GM21390 (cell line): ENCODE measurements at regions not wholly inside any gene's neighbourhood (a gene's known extent, or its start where the extent isn't known, plus 50 kb on each side); places are given as distances from the start of the nearest gene placed in this dataset.

Experiments used
- ATAC-seq: cut with Tn5 transposase; IDR thresholded peaks from one replicate; pipeline ENCODE4 v1.9.1; 2021; ENCODE audit not compliant: unreplicated experiment

DNA sequence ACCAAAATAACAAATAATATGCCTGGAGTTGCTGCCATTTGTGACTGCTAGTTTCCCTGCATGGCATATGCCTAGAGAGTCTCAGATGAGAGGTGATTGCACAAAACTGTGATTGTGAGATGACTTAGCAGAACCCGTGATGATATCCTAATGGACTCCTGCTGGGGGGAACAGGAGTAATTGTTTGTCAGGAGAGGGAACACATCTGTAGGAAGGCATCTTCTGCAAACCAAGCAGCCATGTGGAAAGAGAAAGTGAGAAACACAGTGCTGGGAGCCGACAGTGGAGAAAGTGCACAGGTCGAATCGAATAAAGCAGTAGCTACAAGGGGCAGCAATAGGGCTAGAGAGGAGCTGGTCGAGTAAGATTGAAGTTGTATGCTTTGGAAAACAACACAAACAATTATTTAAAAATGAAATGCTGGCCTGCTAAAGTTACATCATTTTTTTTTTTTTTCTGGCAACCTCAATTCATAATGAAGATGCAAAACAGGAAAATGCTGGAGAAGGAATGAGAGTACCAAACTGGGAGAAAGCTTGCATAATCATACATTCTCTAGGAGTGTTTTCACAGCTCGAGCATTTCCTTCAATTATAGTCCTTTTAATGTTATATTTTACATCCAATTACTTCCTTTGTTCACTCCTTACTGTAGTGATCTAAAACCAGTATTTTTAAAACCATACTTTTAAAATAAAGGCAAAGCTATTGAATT, 494.2 kb upstream of the AGTR1 start:
- ATAC-seq = no peak

DNA sequence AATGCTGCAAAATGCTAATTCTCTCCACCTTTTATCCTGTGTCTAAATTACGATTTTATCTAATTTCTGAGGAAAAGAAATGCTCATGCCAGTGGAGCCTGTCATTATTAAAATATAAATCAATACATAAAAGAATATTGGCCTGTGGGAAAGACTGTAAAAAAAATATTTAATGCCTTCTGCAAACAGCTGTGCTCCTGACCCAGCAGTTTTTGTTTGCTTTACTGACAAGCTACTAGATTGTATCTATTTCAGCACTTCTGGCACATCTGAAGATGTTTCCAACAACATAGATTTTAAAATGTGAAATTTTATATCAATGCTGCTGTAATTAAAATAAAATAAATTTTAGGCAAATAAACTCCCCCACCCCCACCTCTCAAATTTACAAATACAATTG, 493.6 kb upstream of the AGTR1 start:
- no peak for ATAC-seq

DNA sequence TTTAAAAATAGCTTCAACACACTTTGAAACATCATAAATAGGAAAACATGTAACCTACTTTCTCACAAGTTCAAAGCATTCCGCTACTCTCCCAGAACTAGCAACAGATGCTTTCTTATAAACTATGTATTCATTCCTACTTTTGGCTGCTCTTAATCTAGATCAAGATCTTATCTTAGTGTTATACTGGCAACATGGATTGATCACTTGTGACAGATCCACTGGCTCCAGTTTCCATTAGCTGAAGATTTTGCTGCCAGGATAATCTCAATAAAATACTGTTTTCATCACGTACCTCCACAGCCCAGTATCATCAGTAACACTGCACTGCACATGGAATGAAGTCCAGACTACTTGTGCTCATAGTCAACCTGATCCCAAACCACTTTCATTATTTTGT, 491.7 kb upstream of the AGTR1 start:
- ATAC-seq = no peak

DNA sequence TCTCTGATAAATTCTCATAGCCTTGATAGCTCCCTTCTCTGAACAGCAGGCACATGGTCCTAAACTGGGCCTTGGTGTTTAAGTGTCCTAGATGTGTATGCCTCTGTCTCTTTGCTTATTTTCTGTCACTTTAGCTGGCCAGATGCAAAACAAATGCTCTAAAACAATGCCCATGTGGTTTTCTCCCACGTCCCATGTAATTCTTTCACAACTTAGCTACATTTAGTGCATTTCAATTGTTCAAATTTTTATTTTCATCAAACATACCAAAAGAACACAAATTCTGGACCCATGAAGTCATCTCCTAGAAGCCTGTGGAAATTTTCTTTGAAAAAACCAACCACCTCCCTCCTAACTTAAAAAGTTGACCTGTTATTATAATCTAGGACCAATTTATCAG, 491.3 kb upstream of the AGTR1 start:
- no peak for ATAC-seq

DNA sequence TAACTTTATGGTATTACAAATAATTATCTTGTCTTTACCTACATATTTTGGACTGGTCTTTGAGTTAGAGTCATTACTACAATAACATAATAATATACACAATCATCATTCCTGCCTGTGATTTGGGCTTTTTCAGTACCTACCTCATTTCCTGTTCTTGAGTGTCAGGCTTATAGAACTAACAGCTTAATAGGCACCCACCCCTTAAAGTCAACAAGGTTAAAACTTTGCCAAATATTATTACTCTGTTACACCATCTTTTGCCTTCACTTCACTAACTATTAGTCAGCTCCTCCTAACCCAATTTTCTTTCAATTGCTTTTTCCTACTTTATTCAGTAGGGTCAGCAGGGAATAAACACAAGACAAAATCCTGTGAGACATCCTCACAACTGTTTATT, 488.7 kb upstream of the AGTR1 start:
- no peak for ATAC-seq

DNA sequence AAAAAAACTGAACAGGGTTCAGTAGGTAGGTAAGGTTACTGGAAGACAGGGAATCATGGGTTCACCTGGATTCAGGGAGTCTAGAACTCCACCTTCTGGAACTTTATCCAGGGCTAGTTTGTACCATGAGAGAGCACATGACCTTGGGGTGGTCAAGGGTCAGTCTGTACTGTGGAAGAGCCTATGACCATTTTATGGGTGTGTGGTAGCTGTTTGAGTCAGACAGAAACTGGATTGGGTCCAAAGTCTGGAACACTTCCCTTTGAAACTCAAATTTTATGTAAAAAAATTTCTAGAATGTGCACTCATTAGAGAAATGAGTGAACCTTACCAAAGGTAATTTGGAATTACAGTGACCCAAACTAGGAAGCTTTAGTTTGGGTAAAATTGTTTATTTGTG, 486.0 kb upstream of the AGTR1 start:
- no peak for ATAC-seq

DNA sequence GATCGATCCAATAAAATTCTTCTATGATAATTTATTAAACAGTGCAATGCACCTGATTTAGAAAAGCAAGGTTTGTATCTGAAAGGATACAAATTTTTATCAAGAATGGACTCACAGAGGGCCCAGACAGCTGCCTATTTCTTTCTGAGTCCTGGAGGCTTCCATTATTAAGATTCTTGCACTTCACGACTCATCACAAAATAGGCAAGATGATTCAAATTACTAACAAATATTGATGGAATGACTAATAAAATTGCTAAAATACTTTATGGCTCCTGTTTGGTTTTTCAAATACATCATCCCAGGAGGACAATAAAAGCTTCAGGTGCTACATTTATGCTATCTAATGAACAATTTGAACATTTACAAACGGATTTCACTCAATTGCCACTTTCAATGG, 483.0 kb upstream of the AGTR1 start:
- no peak for ATAC-seq

DNA sequence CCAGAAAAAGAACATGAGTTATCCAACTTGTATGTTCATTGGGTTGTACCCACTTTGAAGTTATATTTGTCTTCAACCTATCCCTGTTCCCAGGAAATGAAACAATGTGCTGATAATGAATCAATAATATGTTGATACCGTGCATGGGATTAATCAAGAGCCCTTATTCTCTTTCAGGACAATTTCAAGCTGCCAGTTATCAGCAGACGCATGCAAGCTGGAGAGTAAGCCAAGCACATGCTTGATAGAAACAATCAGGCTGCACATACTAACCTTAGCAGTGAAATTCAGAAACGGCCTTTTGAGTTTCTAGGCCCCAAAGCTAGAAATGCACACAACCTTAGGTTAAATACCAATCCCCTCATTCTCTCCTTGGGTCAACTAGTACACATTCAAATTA, 480.4 kb upstream of the AGTR1 start:
- no peak for ATAC-seq

DNA sequence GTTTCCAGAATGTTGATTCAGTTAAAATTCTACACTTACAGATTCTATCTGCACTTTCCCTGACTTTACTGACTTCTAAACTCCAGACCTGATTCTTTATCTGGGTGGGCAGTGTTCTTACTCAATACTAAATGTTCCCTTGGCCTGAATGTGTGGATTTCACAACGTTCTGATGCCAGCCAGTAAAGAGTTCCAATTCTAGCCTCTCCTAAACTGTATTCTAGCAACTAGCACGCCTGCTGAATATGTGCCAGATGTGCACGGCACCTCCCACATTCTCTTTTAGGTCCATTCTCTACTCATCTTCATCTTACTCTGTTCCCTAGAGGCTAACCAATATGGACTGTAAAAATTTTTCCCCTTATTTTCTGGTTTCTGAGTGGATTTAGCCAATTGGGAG, 479.5 kb upstream of the AGTR1 start:
- ATAC-seq = no peak

DNA sequence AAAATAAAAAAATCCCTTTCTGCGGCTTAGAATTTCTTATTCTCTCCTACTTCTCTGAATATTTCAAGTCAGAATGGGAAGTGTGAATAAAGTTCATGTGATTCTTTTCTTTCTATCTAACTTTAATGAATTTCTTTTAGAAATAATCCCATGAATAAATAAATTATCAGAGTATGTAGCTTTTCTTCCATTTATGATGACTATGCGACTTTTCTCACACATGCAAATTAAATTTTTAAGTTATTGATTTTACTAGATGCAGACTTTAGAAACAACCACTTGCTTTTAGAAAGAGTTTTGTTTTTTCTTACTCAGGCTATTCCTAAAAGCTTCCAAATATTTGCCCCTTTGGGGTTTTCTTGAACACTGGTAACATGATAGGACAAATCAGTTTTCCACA, 477.7 kb upstream of the AGTR1 start:
- ATAC-seq = no peak

DNA sequence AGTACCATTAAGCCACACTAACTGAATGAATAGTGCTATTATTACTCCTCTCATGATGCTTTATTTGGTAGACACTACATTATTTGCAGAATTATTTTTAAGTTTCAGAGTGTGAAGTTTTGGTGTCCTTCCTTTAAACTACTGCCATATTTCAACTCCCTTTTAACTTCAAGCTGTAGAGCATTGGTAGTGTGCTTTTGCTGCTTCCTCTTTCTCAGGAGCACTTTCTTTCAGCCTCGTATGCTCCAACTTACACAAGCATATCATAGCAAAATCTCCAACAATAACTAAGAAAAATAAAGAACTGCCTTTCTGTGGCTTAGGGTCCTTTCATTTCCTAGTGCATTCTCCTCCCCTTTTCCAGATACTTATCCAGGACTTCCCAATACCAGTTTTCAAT, 476.4 kb upstream of the AGTR1 start:
- ATAC-seq = no peak

DNA sequence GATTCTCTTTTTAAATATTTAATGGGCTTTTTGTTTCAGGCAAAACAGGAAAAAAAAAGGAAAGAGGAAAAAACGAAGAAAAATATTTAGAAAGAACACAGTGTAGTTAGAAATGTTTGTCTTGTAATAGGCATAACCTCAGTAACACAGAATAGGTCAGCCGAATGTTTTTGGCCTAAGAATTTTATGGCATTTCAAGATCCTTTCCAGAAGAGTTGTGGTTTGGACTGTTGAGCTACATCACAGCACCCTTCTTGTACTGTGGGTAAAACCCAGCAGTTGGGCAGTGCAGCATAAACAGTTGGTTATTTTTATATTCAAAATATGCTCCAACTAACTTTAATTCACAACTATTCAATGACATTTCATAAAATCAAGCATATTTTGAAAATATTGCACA, 474.4 kb upstream of the AGTR1 start:
- no peak for ATAC-seq

DNA sequence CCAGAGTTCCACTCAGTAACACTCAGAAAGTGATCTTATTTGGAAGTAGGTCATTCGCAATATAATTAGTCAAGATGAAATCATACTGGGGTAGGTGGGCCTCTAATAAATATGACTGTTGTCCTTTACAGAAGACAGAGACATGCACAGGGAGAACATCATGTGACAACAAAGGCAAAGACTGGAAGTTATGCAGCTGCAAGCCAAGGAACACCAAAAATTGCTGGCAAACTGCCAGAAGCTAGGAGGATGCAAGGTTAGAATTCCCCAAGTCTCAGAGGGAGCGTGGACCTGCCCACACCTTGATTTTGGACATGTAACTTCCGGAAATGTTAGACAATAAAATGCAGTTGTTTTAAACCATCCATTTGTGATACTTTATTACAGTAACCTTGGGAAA, 471.5 kb upstream of the AGTR1 start:
- ATAC-seq = no peak

DNA sequence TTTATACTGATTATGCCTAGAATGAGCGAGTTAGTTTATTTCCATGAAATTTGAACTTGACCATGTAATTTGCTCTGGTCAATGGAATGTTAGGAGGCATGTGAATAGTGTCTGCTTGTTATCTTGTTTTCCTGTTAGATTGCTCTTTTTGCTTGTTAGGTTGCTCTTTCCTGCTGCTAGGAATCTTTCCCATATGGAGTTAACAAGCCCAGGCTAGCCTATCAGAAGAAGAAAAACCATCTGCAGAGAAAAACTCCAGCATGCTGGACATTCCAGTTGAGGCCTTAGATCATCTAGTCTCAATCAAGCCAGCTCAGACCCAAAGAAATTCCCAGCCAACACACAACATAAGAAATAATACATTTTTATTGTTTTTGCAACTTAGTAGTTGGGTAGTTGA, 470.2 kb upstream of the AGTR1 start:
- ATAC-seq = no peak

DNA sequence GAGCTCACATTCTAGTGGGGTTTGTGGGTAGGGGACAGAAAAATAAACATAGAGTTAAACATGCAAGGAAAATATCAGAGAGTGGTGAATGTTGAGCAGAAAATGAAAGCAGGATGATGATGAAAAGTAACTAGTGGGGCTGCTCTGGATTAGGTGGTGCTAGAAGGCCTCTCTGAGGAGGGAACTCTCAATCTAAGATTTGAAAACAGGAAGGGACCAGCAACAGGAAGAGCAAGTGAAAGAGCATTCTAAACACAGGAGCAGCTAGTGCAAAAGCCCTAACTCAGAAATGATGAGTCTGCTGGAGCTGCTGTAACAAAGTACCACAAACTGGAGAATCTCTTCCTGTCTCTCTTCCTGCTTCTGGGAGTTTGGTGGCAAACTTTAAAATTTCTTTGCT, 468.6 kb upstream of the AGTR1 start:
- ATAC-seq = peak; percentile 85

DNA sequence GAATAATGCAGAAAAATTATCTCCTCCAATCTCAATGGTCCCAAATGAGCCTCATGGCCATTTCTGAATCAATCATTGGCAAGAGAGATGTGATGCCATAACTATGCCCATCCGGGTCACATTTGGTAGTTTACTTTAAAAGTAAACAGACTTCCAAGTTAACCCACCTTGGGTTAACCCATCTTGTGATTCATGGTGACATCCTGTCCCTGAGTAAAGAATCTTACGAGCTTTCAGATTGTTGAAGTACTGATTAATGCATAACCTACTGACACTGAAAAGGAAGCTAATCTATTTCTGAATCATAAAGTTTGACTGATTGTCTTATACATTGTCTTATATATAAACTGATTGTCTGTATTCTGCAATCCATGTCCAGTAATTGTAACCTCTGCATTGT, 467.2 kb upstream of the AGTR1 start:
- ATAC-seq = no peak

DNA sequence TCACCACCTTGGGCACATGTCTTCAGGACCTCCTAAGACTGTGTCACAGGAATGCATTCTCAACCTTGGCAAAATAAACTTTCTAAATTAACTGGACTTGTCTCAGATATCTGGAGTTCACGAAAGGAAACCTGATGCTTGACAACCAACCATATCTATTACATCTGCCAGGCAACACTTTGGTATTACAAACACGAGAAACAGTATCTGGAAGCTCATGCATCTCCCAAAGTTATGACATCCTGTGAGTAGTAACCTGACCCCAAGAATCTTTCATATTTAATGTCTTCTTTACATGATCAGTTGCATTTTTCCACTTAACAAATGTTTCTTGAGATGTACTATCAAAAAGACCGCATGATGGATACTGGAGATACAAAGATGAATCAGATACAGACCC, 465.3 kb upstream of the AGTR1 start:
- no peak for ATAC-seq

DNA sequence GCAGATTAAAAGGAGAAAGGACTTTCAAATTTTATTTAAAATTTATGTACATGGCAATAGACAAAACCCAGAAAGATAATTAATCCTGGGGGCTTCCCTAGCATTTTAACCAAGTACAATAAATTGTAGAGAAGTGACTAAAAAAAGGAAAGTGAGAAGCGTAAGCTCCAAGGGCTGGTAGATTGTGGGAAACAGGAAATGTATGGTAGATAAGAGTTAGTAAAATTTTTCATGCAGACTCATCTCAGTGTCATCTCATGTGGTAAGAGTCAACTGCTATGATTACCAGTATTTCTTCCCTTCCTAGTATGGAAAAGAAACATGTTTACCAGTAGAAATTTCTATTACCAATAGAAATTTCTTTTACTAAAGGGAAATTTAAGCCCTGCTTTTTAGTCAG, 464.3 kb upstream of the AGTR1 start:
- no peak for ATAC-seq

DNA sequence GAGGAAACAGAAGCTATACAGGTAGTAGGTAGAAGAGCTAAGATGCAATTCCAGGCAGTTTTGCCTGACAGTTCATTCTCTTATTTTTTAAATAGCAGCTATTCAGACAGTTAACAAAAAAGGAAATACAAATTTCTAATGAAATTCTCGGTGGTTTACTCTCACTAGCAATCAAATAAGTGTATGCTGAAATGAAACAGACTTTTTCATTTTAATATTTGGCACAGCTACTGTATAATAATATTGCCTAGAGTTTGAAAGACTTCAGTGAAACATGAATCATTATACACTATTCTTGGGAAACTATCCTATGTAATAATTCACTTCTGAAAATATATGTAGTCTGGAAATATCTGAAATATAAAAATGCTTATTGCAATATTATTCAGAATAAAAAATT, 463.2 kb upstream of the AGTR1 start:
- ATAC-seq = no peak

DNA sequence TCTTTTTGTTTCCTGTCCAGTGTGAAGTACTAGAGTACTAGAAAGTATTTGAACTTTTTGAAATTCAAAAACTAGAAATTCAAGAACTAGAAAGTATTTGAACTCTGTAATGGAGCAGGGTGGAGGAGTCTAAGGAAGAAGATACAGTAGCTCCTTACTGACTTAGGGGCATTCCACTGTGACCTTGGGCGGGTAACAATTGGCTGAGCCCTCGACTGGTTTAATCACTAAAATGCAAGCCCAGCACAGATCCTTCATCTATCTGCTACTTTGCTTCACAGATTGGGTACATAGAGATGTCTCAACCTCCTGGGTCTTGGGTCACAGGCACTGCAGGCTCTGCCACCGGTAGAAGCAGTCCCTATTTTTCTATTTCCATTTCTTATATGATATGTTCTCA, 462.1 kb upstream of the AGTR1 start:
- ATAC-seq = no peak

DNA sequence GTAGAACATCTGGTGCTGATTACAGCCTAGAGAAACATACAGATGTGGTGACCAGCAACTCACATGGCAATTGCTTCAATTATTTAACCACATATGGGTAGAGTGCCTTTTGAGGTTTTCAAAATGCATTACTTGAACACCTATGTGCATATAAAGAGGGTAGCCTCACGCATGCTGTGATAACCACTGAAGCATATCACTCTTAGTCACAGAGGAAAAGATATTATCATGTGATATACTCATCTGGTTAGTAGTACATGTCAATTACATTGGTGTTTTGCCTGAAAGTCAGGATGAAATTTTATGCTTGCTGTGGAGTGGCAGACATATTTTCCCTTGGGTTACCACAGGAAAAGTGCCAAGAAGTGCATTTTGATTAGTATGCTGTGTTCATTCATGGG, 459.3 kb upstream of the AGTR1 start:
- no peak for ATAC-seq

DNA sequence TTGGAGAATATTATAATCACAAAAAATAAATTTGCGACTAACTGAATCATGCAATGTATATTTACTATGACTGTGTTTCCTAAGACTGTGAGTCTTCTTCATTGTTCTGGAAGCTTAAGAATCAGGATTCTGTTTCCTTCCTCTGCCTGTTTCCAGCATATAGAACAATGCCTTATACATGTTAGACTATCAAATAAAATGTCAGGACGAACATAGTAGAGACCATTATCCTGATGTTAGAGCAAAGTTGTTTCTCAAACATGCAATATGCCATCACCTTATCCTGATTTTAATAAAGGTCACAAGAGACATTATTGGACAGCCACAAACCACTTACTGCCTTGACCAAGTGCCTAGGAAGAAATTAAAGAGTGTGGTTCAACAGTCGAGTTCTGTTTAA, 457.4 kb upstream of the AGTR1 start:
- no peak for ATAC-seq

DNA sequence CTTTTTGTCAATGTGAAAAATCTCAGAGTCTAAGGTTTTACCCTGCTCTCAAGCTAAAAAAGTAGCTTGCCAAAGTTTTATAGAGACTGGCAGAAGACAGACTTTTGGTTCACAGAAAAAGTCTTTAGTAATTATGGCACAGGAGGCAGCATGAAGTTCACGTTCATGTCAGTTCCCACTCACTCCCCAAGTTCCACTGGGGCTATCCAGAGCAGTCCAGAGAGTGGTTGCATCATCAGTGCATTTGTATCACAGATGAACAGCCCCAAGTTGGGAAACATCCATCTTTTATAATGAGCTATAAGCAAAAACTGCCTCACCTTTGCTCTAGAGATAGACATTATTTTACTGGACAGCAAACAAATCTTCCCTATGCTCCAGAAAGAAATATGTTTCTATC, 454.1 kb upstream of the AGTR1 start:
- ATAC-seq = no peak
